ENCODE measurements at regions not wholly inside any gene's neighbourhood (a gene's known extent, or its start where the extent isn't known, plus 50 kb on each side); places are given as distances from the start of the nearest gene placed in this dataset.

DNA sequence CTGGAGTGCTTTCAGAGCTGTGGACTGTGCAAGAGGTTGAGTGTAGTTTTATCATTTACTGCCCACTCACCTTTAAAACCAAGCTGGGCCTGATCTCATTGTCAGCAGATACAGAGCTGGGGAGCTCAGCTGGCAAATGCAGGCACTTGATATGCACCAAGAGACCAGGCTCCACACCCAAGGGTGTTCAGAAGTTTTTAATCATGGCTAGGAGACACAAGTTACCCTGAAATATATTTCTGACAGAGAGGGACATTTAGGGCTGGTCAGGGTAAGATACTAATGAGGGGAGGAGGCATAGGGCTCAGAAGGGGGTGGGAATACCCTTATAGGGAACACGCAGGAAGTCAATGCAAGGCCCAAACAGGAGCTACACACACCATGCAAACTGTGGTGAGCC, 153.7 kb downstream of the ELAVL4 start:
- TF ChIP-seq GABPA (IDR thresholded peaks at IDR 0.05; ENCODE audit: low read depth) (no peak), POLR2AphosphoS5 (IDR thresholded peaks at IDR 0.05; ENCODE audit: low read depth) (no peak), SPI1 (IDR thresholded peaks at IDR 0.05; ENCODE audit: borderline replicate concordance, low read depth) (no peak)
- TF ChIP-seq, protein P1, sequence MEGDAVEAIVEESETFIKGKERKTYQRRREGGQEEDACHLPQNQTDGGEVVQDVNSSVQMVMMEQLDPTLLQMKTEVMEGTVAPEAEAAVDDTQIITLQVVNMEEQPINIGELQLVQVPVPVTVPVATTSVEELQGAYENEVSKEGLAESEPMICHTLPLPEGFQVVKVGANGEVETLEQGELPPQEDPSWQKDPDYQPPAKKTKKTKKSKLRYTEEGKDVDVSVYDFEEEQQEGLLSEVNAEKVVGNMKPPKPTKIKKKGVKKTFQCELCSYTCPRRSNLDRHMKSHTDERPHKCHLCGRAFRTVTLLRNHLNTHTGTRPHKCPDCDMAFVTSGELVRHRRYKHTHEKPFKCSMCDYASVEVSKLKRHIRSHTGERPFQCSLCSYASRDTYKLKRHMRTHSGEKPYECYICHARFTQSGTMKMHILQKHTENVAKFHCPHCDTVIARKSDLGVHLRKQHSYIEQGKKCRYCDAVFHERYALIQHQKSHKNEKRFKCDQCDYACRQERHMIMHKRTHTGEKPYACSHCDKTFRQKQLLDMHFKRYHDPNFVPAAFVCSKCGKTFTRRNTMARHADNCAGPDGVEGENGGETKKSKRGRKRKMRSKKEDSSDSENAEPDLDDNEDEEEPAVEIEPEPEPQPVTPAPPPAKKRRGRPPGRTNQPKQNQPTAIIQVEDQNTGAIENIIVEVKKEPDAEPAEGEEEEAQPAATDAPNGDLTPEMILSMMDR (IDR thresholded peaks at IDR 0.05; ENCODE audit: insufficient read depth, low read length), result no peak
- TF ChIP-seq, protein P2, sequence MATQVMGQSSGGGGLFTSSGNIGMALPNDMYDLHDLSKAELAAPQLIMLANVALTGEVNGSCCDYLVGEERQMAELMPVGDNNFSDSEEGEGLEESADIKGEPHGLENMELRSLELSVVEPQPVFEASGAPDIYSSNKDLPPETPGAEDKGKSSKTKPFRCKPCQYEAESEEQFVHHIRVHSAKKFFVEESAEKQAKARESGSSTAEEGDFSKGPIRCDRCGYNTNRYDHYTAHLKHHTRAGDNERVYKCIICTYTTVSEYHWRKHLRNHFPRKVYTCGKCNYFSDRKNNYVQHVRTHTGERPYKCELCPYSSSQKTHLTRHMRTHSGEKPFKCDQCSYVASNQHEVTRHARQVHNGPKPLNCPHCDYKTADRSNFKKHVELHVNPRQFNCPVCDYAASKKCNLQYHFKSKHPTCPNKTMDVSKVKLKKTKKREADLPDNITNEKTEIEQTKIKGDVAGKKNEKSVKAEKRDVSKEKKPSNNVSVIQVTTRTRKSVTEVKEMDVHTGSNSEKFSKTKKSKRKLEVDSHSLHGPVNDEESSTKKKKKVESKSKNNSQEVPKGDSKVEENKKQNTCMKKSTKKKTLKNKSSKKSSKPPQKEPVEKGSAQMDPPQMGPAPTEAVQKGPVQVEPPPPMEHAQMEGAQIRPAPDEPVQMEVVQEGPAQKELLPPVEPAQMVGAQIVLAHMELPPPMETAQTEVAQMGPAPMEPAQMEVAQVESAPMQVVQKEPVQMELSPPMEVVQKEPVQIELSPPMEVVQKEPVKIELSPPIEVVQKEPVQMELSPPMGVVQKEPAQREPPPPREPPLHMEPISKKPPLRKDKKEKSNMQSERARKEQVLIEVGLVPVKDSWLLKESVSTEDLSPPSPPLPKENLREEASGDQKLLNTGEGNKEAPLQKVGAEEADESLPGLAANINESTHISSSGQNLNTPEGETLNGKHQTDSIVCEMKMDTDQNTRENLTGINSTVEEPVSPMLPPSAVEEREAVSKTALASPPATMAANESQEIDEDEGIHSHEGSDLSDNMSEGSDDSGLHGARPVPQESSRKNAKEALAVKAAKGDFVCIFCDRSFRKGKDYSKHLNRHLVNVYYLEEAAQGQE (IDR thresholded peaks at IDR 0.05; ENCODE audit: insufficient replicate concordance, low read depth), result no peak
- Histone ChIP-seq H3K4me3 (replicated peaks; ENCODE audit: insufficient read depth, low read length) (no peak overlapping the region), H3K27ac (replicated peaks) (no peak overlapping the region), H3K27me3 (ENCODE audit: insufficient read depth, poor library complexity, severe bottlenecking) (no peaks in the 10 kb centered on the region)
- no peak for DNase-seq (ENCODE audit: low read depth in 1 of 2, low spot score in 1 of 2)

DNA sequence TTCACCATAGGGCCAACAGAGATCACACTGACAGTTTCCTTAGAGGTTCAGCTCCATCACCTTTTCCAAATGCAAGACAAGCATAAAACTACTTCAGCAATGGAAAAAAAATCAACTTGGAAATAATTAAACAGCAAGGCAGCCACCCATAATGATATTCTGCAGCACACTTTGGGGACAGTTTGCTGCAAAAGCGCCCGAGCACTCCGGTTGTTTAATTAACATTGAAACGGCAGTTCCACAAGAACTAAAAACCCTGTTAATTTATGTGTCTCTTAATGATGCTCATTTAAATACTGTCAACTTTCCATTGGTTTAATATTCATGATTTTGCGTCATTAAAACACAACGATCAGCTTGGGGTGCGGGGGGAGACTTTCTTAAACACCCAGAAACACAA, 153.2 kb downstream of the ELAVL4 start:
- Histone ChIP-seq H3K4me3 (replicated peaks; ENCODE audit: insufficient read depth, low read length) (no peak overlapping the region), H3K27me3 (ENCODE audit: insufficient read depth, poor library complexity, severe bottlenecking) (no peaks in the 10 kb centered on the region), H3K27ac (replicated peaks) (no peak overlapping the region)
- TF ChIP-seq, protein P2 (IDR thresholded peaks at IDR 0.05; ENCODE audit: insufficient replicate concordance, low read depth), result no peak
- TF ChIP-seq, protein P1 (IDR thresholded peaks at IDR 0.05; ENCODE audit: insufficient read depth, low read length), result no peak
- DNase-seq (ENCODE audit: low read depth in 1 of 2, low spot score in 1 of 2), result no peak

DNA sequence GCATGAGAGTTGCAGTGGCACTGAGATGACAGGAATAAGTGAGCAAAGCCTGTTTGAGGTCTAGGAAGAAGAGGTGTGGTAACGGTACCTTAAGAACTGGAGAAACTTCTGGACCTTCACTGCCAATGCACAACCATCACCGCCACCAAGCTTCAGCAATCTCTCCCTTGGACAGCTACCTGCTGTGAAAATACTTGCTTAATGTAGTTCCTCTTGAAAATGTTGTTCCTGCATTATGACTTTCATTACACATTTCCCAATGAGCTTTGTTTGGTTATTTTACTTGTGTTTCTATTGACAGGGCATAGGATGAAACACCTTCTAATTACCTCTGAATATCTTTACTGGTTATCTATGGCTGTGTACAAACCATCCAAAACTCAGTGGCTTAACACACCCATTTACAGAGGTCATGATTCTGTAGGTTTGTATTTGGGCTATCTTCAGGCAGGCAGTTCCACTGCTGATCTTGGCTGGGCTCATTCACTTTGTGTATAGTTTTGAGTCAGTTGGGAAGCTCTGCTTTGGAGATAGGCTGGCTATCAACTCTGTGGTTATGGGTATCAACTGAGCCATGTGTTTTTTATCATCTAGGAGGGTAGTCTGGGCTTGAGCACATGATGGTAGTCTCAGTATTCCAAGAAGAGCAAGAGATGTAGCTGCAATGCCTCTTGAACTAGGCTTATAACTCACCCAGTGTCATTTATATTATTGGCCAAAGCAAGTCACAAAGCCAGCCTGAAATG, 149.4 kb downstream of the ELAVL4 start:
- Histone ChIP-seq H3K27ac (replicated peaks) (no peak overlapping the region), H3K4me3 (replicated peaks; ENCODE audit: insufficient read depth, low read length) (no peak overlapping the region)

More for the DNA sequence above, 149.4 kb downstream of the ELAVL4 start:
- no peak for DNase-seq (ENCODE audit: low read depth in 1 of 2, low spot score in 1 of 2)
- TF ChIP-seq GABPA (IDR thresholded peaks at IDR 0.05; ENCODE audit: low read depth), result no peak
- TF ChIP-seq, protein P2 (IDR thresholded peaks at IDR 0.05; ENCODE audit: insufficient replicate concordance, low read depth), result peak; percentile 85
- H3K27me3 ChIP-seq (ENCODE audit: insufficient read depth, poor library complexity, severe bottlenecking), result no peaks in the 10 kb centered on the region
